ENCODE measurements at regions not wholly inside any gene's neighbourhood (a gene's known extent, or its start where the extent isn't known, plus 50 kb on each side); places are given as distances from the start of the nearest gene placed in this dataset.

DNA sequence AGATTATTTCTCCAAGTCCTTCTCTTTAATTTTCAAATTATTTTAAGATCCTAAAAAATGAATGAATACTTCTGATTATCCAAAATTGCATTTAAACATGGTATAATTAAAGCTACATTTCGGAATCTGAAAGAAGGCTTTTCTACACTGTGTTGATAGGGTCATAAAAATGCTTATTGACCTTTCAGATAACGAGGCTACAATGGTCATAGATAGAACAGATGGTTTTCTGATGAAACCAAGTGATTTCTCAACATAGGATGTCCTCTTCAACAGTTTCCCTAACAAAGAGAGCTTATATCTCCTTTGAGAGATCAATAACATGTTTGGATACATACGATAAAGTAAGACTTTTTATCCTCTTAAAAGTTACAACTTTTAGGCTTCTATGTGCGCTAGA is 201.1 kb downstream of the PTH2R start:
- Histone ChIP-seq H4K91ac (replicated peaks; ENCODE audit: insufficient read length, low read length) (no peak overlapping the region), H4K8ac (ENCODE audit: extremely low read depth, insufficient read depth, low read length) (no peak overlapping the region), H3K27me3 (replicated peaks in 1 of 4; ENCODE audit: control insufficient read depth in 3 of 4, extremely low read depth in 1 of 4, insufficient read depth in 3 of 4, low read length in 3 of 4) (no peaks in the 10 kb centered on the region), H3K14ac (ENCODE audit: insufficient read length) (no peak overlapping the region), H3K79me1 (ENCODE audit: low read depth, low read length) (no peaks in the 10 kb centered on the region), H3K79me2 (ENCODE audit: control insufficient read depth in 1 of 2, insufficient read depth in 2 of 2, low read length in 2 of 2) (no peaks in the 10 kb centered on the region), H2BK5ac (ENCODE audit: low read depth, low read length) (no peak overlapping the region), H2BK12ac (ENCODE audit: low read depth, low read length) (no peak overlapping the region), H3K4me3 (ENCODE audit: extremely low read depth in 1 of 4, insufficient read depth in 2 of 4, low read depth in 3 of 4, low read length in 4 of 4) (no peak overlapping the region), H3K9ac (replicated peaks in 1 of 4; ENCODE audit: extremely low read depth in 1 of 4, low read depth in 3 of 4, low read length in 3 of 4) (no peak overlapping the region), H2AFZ (ENCODE audit: low read length) (no peak overlapping the region), H2AK5ac (ENCODE audit: low read depth, low read length) (no peak overlapping the region), H3K18ac (ENCODE audit: extremely low read depth, low read length) (no peak overlapping the region), H2BK15ac (ENCODE audit: low read length) (no peak overlapping the region), H3K4me1 (replicated peaks in 1 of 4; ENCODE audit: control insufficient read depth in 3 of 4, insufficient read depth in 4 of 4, low read length in 3 of 4) (no peaks in the 10 kb centered on the region), H3K56ac (replicated peaks; ENCODE audit: insufficient read length, low read depth, low read length) (no peak overlapping the region), H3K23ac (ENCODE audit: insufficient read length) (no peak overlapping the region), H3K27ac (ENCODE audit: low read depth, low read length) (no peak overlapping the region), H2BK120ac (replicated peaks; ENCODE audit: low read depth, low read length) (no peak overlapping the region), H3K4ac (replicated peaks; ENCODE audit: insufficient read length, low read depth, low read length) (no peak overlapping the region), H4K20me1 (replicated peaks in 1 of 2; ENCODE audit: control insufficient read depth in 1 of 2, insufficient read depth in 2 of 2, low read length in 2 of 2) (no peaks in the 10 kb centered on the region), H4K5ac (ENCODE audit: insufficient read length, low read depth, low read length) (no peak overlapping the region), H3K23me2 (ENCODE audit: low read depth, low read length) (no peaks in the 10 kb centered on the region), H3K4me2 (ENCODE audit: insufficient read depth in 1 of 2, low read depth in 2 of 2, low read length in 2 of 2) (no peak overlapping the region), H2BK20ac (ENCODE audit: low read length) (no peak overlapping the region), H3K9me3 (ENCODE audit: insufficient read depth in 2 of 2, low read depth in 1 of 2, low read length in 1 of 2) (0 out of 4 replicates have a peak, but pooled peaks cover 0 to 3% of the 10 kb centered on the region in 2 experiments), H3K36me3 (ENCODE audit: control insufficient read depth in 2 of 4, insufficient read depth in 4 of 4, low read length in 3 of 4) (no peaks in the 10 kb centered on the region)
- WGBS, 2 experiments (ENCODE audit: extremely low coverage in 1 of 2, insufficient coverage in 1 of 2, insufficient read length in 1 of 2, insufficient replicate concordance in 2 of 2, low coverage in 1 of 2, low lambda C conversion rate in 2 of 2, missing lambda C conversion rate in 1 of 2): 92% methylated on average over 4 of the region's 4 CpGs; no CpG with 5 or more reads in 1 of the 2 experiments
- DNase-seq (ENCODE audit: low read depth in 1 of 2, low spot score in 2 of 2) (no peak), FAIRE-seq (no peak)
- ChIA-PET POLR2A (ENCODE audit: partially characterized antibody) (no interaction called here), CTCF (ENCODE audit: partially characterized antibody) (interaction anchor here (0.8 to 1.4 kb wide), 3 partner anchors 9 to 54 kb away, joined by 3 read pairs; no protein-coding TSS in a partner anchor)
- TF ChIP-seq JUN (IDR thresholded peaks at IDR 0.05; ENCODE audit: low read depth, low read length) (no peak), PHF8 (conservative IDR thresholded peaks at IDR 0.05; ENCODE audit: low read depth, low read length) (no peak), CHD1 (IDR thresholded peaks at IDR 0.05; ENCODE audit: low read depth, low read length) (no peak), RNF2 (IDR thresholded peaks at IDR 0.05; ENCODE audit: borderline replicate concordance, low read depth, low read length, missing control alignments, poor library complexity, severe bottlenecking) (no peak), RAD21 (IDR thresholded peaks at IDR 0.05 in 1 of 2, conservative IDR thresholded peaks at IDR 0.05 in 1 of 2; ENCODE audit: low read depth in 2 of 2, low read length in 2 of 2) (no peak), POU5F1 (IDR thresholded peaks at IDR 0.05; ENCODE audit: low read depth, low read length) (no peak), RBBP5 (IDR thresholded peaks at IDR 0.05; ENCODE audit: borderline replicate concordance, low read depth, low read length) (no peak), SP4 (IDR thresholded peaks at IDR 0.05; ENCODE audit: low read length) (no peak), EZH2 (IDR thresholded peaks at IDR 0.05; ENCODE audit: low read depth, low read length, severe bottlenecking) (no peak), TAF7 (optimal IDR thresholded peaks at IDR 0.05; ENCODE audit: borderline replicate concordance, low read depth, low read length) (no peak), BRCA1 (IDR thresholded peaks at IDR 0.05; ENCODE audit: low read depth, low read length) (no peak)
